Activated T-cell treated with anti-CD3 and anti-CD28 coated beads for 48 hours (primary cell): ENCODE measurements at regions not wholly inside any gene's neighbourhood (a gene's known extent, or its start where the extent isn't known, plus 50 kb on each side); places are given as distances from the start of the nearest gene placed in this dataset.
"Not testable (repeated sequence)": the region's sequence is repeated elsewhere in the genome, so short reads cannot be mapped to it uniquely, and the experiment has no call there.

ENCODE experiments used
- DNase-seq: peaks from one replicate; pipeline ENCODE4 v3.0.0-alpha.2; 2020; ENCODE audit warnings: low read depth

DNA sequence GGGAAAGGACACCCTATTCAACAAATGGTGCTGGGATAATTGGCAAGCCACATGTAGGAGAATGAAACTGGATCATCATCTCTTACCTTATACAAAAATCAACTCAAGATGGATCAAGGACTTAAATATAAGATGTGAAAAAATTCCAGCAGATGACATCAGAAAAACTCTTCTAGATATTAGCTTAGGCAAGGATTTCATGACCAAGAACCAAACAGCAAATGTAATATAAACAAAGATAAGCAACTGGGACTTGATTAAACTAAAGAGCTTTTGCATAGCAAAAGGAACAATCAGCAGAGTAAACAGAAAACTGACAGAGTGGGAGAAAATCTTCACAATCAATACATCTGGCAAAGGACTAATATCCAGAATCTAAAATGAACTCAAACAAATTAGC, 54.5 kb upstream of the SPTLC3 start:
- not testable (repeated sequence) for DNase-seq

- no peak for DNase-seq
These were observed 53.2 kb upstream of the SPTLC3 start for GRCh38 chr20:12955611-12956010.

GRCh38 chr20:12956303-12956702, 52.5 kb upstream of the SPTLC3 start:
- DNase-seq = no peak

DNA sequence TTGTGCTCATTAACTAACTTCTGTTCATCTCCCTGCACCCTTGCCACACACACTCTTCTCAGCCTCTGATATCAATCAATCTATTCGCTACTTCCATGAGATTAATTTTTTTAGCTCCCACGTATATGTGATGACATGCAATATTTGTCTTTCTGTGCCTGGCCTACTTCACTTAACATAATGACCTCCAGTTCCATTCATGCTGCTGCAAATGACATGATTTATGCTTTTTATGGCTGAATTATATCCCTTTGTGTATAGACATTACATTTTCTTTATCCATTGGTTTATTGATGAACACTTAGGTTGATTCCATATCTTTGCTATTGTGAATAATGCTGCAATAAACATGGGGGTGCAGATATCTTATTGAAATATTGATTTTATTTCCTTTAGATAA, 50.8 kb upstream of the SPTLC3 start:
- DNase-seq = no peak
